ENCODE measurements at regions not wholly inside any gene's neighbourhood (a gene's known extent, or its start where the extent isn't known, plus 50 kb on each side); places are given as distances from the start of the nearest gene placed in this dataset.

DNA sequence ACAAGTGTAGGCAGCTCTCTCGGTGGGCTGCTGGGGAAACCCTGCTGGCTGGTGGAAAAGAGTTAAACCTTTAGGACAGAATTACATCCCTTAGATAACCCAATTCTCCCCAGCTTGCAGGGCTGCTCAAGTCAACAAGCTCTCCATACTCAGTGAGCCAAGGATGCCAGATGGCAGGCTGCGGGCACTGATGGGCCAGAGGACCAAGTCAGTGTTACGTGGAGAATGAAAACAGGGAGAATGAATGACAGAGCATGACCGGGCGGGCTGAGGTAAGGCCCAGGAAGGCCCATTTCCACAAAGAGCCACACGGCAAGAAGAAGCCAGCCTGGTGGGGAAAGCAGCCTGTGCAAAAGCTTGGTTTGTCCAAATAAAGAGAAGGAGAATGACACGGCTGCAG is 58.7 kb upstream of the CD93 start:
- H3K4me1 ChIP-seq, result peaks cover 51 to 64% (median 59%) of the 10 kb centered on the region in 4 donors
- no peaks in the 10 kb centered on the region for H3K9me3 ChIP-seq
- TF ChIP-seq EP300 (IDR thresholded peaks at IDR 0.05), result no peak
- TF ChIP-seq, protein P1, sequence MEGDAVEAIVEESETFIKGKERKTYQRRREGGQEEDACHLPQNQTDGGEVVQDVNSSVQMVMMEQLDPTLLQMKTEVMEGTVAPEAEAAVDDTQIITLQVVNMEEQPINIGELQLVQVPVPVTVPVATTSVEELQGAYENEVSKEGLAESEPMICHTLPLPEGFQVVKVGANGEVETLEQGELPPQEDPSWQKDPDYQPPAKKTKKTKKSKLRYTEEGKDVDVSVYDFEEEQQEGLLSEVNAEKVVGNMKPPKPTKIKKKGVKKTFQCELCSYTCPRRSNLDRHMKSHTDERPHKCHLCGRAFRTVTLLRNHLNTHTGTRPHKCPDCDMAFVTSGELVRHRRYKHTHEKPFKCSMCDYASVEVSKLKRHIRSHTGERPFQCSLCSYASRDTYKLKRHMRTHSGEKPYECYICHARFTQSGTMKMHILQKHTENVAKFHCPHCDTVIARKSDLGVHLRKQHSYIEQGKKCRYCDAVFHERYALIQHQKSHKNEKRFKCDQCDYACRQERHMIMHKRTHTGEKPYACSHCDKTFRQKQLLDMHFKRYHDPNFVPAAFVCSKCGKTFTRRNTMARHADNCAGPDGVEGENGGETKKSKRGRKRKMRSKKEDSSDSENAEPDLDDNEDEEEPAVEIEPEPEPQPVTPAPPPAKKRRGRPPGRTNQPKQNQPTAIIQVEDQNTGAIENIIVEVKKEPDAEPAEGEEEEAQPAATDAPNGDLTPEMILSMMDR (IDR thresholded peaks at IDR 0.05), result no peak
- no peak for TF ChIP-seq POLR2AphosphoS5 (IDR thresholded peaks at IDR 0.05)
- no peak for TF ChIP-seq POLR2A (IDR thresholded peaks at IDR 0.05)
- no peak overlapping the region for H3K4me3 ChIP-seq
- DNase-seq, result no peak
- peak overlapping the region; percentile 21 to 84 (median 66) for H3K27ac ChIP-seq
- H3K27me3 ChIP-seq, result no peaks in the 10 kb centered on the region
- no peaks in the 10 kb centered on the region for H3K36me3 ChIP-seq
- 86 to 88% methylated on average over 6 to 7 of the region's 7 CpGs for WGBS, 2 donors
- no peak for ATAC-seq (ENCODE audit: low FRiP score in 2 of 2)

DNA sequence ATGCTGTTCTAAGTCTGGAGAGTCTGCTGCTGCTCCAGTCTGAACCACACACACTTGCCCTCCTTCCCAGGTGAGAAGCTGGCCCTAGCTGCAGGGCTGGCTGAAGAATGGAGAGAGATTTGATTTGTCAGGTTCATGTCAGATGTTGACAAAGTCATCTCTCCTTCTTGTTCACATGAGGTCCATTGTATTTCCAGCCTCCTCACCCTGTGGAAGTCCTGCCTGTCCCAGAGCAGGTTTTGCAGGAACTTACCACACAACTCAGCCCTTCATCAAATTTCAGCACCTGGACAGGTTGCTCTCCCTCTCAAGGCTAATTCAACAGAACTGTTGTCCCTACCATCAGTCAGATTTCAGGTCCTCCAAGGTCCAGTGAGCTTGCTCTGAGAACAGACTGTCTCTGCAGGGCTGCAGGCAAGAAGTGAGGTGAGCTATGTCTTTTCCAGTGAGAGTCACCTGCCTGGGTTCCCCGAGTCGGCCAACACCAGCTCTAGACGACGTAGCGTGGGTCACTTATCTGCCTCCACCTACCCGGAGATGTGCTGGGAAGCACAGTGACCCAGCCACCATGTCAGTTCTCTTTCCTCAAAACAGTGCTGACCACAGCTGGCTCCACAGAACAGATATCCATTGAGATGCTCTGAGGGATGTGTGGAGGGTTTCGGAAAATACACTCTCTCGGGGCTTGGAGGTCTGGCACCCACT is 58.0 kb upstream of the CD93 start:
- no peaks in the 10 kb centered on the region for H3K9me3 ChIP-seq
- ATAC-seq (ENCODE audit: low FRiP score in 2 of 2) (no peak), DNase-seq (peak in 1 of 2 donors; percentile 15)
- peak overlapping the region in 3 of 4 donors; percentile 58 to 84 (median 73) for H3K27ac ChIP-seq
- no peak overlapping the region for H3K4me3 ChIP-seq
- TF ChIP-seq EP300 (IDR thresholded peaks at IDR 0.05) (no peak), POLR2AphosphoS5 (IDR thresholded peaks at IDR 0.05) (no peak), POLR2A (IDR thresholded peaks at IDR 0.05) (no peak)
- TF ChIP-seq, protein P1 (IDR thresholded peaks at IDR 0.05), result no peak
- no peaks in the 10 kb centered on the region for H3K36me3 ChIP-seq
- peaks cover 50 to 59% (median 55%) of the 10 kb centered on the region in 4 donors for H3K4me1 ChIP-seq
- 94 to 97% methylated on average over 6 to 8 of the region's 8 CpGs for WGBS, 2 donors
- no peaks in the 10 kb centered on the region for H3K27me3 ChIP-seq

DNA sequence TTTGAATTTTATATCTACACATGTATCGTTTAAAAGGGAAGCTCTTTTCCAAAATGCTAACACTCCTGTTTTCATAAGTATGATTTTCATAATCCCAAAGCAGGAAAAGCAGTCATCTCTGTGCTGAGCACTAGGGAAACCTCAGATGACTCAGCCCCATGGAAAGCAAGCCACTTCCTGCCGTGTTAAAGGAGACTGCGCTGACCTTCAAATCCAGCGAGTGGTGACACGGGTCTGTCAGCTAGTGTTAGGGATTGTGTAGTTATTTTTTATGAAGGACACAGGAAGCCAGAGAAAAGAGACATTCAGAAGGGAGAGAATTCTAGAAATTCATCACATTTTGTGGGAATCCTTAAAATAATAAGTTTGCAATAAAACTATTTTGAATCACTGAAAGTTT is 57.0 kb upstream of the CD93 start:
- H3K27me3 ChIP-seq, result no peaks in the 10 kb centered on the region

DNA sequence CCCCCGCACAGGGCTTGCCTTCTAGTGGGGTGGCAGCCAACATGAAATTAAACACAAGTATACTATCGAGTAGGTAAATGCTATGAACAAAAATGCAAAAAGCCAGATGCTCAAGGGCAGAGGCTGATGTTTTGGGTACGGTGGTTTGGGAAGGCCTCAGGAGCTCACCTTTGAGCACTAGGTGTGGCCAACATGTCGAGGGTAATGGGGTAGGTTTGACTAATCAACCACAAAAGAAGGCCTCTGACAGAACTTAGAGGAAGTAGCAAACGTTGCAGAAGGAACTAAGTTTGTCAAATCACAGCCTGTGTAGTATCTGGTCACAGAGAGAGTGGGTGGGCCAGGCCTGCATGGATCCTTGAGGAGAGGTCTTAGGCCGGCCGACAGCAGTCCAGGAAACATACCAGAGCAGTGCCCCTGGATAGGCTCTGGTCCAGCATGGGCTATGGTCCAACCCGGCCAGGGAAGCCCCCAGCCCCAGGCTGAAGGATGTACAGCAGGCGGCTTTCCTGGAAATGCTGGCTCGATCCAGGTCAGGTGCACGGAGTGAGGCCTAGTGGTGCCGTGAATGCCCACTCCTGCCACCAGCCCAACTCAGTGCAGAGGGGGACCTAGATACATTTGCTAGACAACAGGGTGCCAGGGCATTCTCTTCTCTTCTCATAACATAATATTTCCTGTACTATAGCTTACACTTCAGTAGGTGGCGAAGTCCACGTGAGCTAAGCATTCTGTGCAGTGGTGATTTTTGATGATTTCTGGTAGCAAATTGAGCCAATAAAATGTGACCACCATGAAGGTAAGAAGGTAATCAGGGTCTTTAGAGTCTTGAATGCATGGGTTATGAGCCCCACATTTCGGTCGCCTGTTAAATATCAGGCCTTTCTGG is 56.3 kb upstream of the CD93 start:
- DNase-seq, result peak in 1 of 2 donors; percentile 2
- ATAC-seq (ENCODE audit: low FRiP score in 2 of 2), result peak; percentile 46 to 58

More for the DNA sequence above, 57.0 kb upstream of the CD93 start:
- Histone ChIP-seq H3K27ac (peak overlapping the region; percentile 63 to 89 (median 82)), H3K4me3 (no peak overlapping the region), H3K9me3 (no peaks in the 10 kb centered on the region), H3K4me1 (peaks cover 39 to 49% (median 46%) of the 10 kb centered on the region in 4 donors), H3K36me3 (no peaks in the 10 kb centered on the region)
- WGBS, 2 donors, result 12 to 17% methylated on average over 5 of the region's 5 CpGs
- ATAC-seq (ENCODE audit: low FRiP score in 2 of 2) (peak; percentile 77 to 84), DNase-seq (peak in 1 of 2 donors; percentile 87)
- TF ChIP-seq EP300 (IDR thresholded peaks at IDR 0.05) (peak in 2 of 4 donors; percentile 44 to 82), POLR2A (IDR thresholded peaks at IDR 0.05) (peak in 1 of 4 donors; percentile 33), POLR2AphosphoS5 (IDR thresholded peaks at IDR 0.05) (peak; percentile 75)
- TF ChIP-seq, protein P1 (IDR thresholded peaks at IDR 0.05), result peak in 1 of 6 experiments; percentile 11

More for the DNA sequence above, 56.3 kb upstream of the CD93 start:
- H3K4me3 ChIP-seq, result no peak overlapping the region
- H3K9me3 ChIP-seq, result no peaks in the 10 kb centered on the region
- peaks cover 32 to 46% (median 41%) of the 10 kb centered on the region in 4 donors for H3K4me1 ChIP-seq
- TF ChIP-seq POLR2AphosphoS5 (IDR thresholded peaks at IDR 0.05), result no peak
- TF ChIP-seq EP300 (IDR thresholded peaks at IDR 0.05), result no peak
- TF ChIP-seq, protein P1 (IDR thresholded peaks at IDR 0.05), result no peak
- TF ChIP-seq POLR2A (IDR thresholded peaks at IDR 0.05), result no peak
- no peaks in the 10 kb centered on the region for H3K36me3 ChIP-seq
- 72 to 81% methylated on average over 16 of the region's 16 CpGs for WGBS, 2 donors
- no peaks in the 10 kb centered on the region for H3K27me3 ChIP-seq
- H3K27ac ChIP-seq, result peak overlapping the region; percentile 63 to 89 (median 82)
